Sigmoid colon (tissue), 4 donors: ENCODE measurements at regions not wholly inside any gene's neighbourhood (a gene's known extent, or its start where the extent isn't known, plus 50 kb on each side); places are given as distances from the start of the nearest gene placed in this dataset.

Source experiments
- EP300 ChIP-seq, 4 donors: sonication (generic); formaldehyde crosslinking; IDR thresholded peaks; one replicate each; pipeline ENCODE4 v1.6.1; 2017; ENCODE audit warnings: antibody characterized with exemption in 4 of 4
- POLR2A ChIP-seq, 2 donors: fragments of 450-650 bp; IDR thresholded peaks; one replicate each; pipeline ENCODE4 v1.6.1; 2016; ENCODE audit warnings: antibody characterized with exemption in 2 of 2, mild to moderate bottlenecking in 2 of 2, moderate library complexity in 2 of 2
- POLR2AphosphoS5 ChIP-seq, 4 donors: sonication (generic); formaldehyde crosslinking; IDR thresholded peaks; one replicate each; pipeline ENCODE4 v1.6.1; 2017; ENCODE audit warnings: antibody characterized with exemption in 4 of 4
- TF ChIP-seq, protein P1 (sequence below), 4 experiments: fragments of 450-650 bp in 3 of 4; fragments of 200-600 bp in 1 of 4; IDR thresholded peaks; one replicate each; pipeline ENCODE4 v1.5.1; 2016 to 2019; ENCODE audit warnings: antibody characterized with exemption in 4 of 4, mild to moderate bottlenecking in 3 of 4, moderate library complexity in 2 of 4

DNA sequence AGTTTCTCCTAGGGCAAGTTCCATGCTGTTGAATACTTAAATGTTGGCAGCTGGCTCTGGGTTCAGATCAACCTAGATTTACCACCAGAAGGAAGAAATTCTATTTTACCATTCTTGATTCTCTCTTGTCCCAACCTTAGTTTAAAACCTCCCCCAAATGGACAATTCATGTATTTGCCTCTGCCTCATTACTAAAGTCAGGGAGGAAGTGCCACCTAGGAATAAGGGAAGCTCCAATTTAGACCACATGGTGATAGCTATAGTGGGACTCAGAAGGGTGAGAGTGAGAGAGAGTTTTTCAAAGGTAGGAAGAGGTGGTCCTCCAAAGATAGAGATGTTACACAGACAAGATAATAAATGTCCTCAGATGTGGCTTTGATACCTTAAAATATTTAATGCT, 53.4 kb upstream of the PAM start:
- TF ChIP-seq, protein P1, sequence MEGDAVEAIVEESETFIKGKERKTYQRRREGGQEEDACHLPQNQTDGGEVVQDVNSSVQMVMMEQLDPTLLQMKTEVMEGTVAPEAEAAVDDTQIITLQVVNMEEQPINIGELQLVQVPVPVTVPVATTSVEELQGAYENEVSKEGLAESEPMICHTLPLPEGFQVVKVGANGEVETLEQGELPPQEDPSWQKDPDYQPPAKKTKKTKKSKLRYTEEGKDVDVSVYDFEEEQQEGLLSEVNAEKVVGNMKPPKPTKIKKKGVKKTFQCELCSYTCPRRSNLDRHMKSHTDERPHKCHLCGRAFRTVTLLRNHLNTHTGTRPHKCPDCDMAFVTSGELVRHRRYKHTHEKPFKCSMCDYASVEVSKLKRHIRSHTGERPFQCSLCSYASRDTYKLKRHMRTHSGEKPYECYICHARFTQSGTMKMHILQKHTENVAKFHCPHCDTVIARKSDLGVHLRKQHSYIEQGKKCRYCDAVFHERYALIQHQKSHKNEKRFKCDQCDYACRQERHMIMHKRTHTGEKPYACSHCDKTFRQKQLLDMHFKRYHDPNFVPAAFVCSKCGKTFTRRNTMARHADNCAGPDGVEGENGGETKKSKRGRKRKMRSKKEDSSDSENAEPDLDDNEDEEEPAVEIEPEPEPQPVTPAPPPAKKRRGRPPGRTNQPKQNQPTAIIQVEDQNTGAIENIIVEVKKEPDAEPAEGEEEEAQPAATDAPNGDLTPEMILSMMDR (IDR thresholded peaks at IDR 0.05), result no peak
- TF ChIP-seq POLR2A (IDR thresholded peaks at IDR 0.05), result no peak
- TF ChIP-seq POLR2AphosphoS5 (IDR thresholded peaks at IDR 0.05), result no peak
- TF ChIP-seq EP300 (IDR thresholded peaks at IDR 0.05), result no peak
